ENCODE measurements at regions not wholly inside any gene's neighbourhood (a gene's known extent, or its start where the extent isn't known, plus 50 kb on each side); places are given as distances from the start of the nearest gene placed in this dataset.

DNA sequence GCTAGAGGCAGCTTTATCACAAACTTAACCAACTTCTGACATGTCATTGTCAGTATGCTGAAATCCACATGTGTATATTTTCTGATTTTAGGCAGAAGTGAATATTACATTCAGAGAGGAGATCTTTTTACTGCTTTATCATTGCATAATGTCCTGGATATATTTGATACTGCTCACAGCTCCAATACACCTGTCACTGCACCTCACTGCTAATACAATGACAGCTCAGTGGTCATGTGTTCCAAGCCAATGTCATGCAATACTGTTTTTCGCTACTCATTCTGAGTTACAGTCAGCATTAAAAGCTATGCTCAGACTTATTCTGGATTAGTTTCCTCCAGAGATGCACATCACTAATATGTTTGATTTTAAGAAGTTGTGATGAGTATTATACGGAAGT lies 1604.6 kb downstream of the HACE1 start:
- TF ChIP-seq, protein P1, sequence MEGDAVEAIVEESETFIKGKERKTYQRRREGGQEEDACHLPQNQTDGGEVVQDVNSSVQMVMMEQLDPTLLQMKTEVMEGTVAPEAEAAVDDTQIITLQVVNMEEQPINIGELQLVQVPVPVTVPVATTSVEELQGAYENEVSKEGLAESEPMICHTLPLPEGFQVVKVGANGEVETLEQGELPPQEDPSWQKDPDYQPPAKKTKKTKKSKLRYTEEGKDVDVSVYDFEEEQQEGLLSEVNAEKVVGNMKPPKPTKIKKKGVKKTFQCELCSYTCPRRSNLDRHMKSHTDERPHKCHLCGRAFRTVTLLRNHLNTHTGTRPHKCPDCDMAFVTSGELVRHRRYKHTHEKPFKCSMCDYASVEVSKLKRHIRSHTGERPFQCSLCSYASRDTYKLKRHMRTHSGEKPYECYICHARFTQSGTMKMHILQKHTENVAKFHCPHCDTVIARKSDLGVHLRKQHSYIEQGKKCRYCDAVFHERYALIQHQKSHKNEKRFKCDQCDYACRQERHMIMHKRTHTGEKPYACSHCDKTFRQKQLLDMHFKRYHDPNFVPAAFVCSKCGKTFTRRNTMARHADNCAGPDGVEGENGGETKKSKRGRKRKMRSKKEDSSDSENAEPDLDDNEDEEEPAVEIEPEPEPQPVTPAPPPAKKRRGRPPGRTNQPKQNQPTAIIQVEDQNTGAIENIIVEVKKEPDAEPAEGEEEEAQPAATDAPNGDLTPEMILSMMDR (IDR thresholded peaks at IDR 0.05), result no peak
- DNase-seq (ENCODE audit: low spot score), result no peak
- Histone ChIP-seq H3K27ac (no peak overlapping the region), H3K4me3 (no peak overlapping the region)

DNA sequence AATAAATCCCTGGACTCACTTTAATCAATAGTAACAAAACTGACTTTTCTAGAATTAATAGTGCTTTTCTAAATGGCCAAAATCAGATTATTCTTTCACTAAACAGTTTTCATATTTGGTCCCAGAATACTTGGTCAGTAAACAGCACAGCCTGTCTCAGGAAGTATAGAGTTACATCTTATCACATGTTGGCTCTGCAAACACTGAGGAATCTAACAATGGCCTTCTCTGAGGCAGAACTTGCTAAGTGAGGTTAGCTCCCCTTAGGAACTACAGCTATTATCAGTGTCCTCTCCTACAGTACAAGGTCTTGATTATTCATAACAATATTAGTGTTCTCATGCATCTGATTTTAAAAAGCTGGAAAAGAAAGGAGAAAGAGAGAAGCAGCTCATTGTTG lies 1622.8 kb downstream of the HACE1 start:
- Histone ChIP-seq H3K4me3 (no peak overlapping the region), H3K27ac (no peak overlapping the region)
- TF ChIP-seq, protein P1 (IDR thresholded peaks at IDR 0.05), result no peak
- no peak for DNase-seq (ENCODE audit: low spot score)

- no peak for DNase-seq (ENCODE audit: low spot score)
- TF ChIP-seq, protein P1 (IDR thresholded peaks at IDR 0.05), result no peak
- H3K4me3 ChIP-seq, result no peak overlapping the region
- no peak overlapping the region for H3K27ac ChIP-seq
Measured at GRCh38 chr6:103231181-103231580, 1628.5 kb downstream of the HACE1 start.

GRCh38 chr6:103215847-103216246 lies 1643.9 kb downstream of the HACE1 start:
- H3K4me3 ChIP-seq, result no peak overlapping the region
- TF ChIP-seq, protein P1 (IDR thresholded peaks at IDR 0.05), result no peak
- H3K27ac ChIP-seq, result no peak overlapping the region
- no peak for DNase-seq (ENCODE audit: low spot score)

GRCh38 chr6:103210686-103211085 lies 1649.0 kb downstream of the HACE1 start:
- TF ChIP-seq, protein P1 (IDR thresholded peaks at IDR 0.05), result no peak
- Histone ChIP-seq H3K4me3 (no peak overlapping the region), H3K27ac (no peak overlapping the region)
- no peak for DNase-seq (ENCODE audit: low spot score)

DNA sequence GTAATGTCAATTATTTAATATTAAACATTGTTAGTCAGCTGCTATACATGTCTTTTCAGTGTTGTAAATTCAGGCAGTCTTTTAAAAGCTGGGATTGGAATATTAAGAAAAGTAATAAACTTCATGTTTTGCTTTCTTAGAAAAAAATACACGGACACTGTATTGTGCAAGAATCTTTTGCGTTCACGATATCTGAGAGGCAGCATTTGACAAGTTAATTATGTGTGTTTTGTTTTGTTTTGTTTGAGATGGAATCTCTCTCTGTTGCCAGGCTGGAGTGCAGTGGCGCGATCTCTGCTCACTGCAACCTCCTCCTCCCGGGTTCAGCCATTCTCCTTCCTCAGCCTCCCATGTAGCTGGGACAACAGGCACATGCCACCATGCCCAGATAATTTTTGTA lies 1661.3 kb downstream of the HACE1 start:
- TF ChIP-seq, protein P1 (IDR thresholded peaks at IDR 0.05), result no peak
- no peak overlapping the region for H3K4me3 ChIP-seq
- H3K27ac ChIP-seq, result no peak overlapping the region
- DNase-seq (ENCODE audit: low spot score), result no peak

DNA sequence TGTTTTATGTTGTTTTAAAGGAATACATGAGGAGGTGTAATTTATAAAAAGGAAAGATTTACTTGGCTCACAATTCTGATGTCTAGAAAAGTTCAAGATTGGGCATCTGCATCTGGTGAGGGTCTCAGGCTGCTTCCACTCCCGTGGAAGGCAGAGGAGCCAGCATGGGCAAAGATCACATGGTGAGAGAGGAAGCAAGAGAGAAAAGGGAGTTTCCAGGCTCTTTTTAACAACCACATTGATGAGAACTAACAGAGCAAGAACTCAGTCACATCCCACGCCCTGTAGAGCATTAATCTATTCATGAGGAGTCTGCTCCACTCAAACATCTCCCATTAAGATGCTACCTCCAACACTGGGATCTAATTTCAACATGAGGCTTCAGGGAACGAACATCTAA lies 1666.3 kb downstream of the HACE1 start:
- Histone ChIP-seq H3K4me3 (no peak overlapping the region), H3K27ac (no peak overlapping the region)
- no peak for DNase-seq (ENCODE audit: low spot score)
- TF ChIP-seq, protein P1 (IDR thresholded peaks at IDR 0.05), result no peak
